Stimulated activated CD8-positive, alpha-beta memory T cell treated with anti-CD3 and anti-CD28 coated beads, Interleukin-7, amount 100 ng/mL, for 1 hour (primary cell): ENCODE measurements at regions not wholly inside any gene's neighbourhood (a gene's known extent, or its start where the extent isn't known, plus 50 kb on each side); places are given as distances from the start of the nearest gene placed in this dataset.

ENCODE experiments used
- DNase-seq, 2 donors: peaks; one replicate each; pipeline ENCODE4 v3.0.0-alpha.2; 2020; ENCODE audit warnings: low read depth in 2 of 2

DNA sequence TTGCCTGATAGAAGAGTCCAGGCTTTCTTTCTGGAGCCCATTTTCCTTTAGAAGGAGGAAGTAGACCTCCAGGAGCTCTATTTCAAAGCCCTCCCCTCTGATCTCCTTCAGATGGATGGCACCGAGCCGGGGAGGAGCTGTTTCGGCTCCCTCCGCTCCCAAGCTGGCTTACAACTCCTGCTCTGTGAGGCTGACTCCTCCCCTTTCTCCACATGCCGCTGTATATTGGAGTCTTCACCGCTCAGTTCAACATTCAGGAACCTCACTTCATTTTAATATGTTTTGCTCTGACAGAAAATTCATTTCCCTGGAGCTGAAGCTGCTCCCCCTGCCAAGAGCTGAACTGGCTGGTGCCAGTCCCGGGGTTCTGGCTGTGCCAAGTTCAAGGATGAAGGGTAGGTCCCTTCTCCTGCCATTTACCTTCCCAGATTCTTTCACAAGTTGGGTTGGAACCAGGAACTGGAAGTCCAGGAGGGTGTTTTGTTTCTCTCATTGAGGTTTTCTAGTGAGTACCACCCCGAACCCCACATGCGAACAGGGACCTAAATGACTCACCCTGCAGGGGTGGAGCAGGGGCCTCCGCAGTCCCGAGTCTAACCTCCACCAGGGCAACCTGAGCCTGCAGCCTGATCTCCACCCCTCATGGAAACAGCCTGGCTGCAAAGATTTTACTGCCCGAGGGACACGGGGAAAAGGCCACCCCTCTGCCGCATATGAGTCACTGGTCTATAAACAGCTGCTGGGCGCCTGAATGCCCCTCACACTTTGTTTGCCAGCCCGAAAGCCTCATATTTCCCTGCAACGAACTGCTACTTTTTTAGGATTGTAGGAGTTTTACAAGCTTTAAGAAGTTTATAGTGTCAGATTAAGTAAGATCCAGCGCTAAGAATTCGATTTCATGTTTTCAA lies 68.6 kb upstream of the FOXA2 start:
- DNase-seq, result no peak

DNA sequence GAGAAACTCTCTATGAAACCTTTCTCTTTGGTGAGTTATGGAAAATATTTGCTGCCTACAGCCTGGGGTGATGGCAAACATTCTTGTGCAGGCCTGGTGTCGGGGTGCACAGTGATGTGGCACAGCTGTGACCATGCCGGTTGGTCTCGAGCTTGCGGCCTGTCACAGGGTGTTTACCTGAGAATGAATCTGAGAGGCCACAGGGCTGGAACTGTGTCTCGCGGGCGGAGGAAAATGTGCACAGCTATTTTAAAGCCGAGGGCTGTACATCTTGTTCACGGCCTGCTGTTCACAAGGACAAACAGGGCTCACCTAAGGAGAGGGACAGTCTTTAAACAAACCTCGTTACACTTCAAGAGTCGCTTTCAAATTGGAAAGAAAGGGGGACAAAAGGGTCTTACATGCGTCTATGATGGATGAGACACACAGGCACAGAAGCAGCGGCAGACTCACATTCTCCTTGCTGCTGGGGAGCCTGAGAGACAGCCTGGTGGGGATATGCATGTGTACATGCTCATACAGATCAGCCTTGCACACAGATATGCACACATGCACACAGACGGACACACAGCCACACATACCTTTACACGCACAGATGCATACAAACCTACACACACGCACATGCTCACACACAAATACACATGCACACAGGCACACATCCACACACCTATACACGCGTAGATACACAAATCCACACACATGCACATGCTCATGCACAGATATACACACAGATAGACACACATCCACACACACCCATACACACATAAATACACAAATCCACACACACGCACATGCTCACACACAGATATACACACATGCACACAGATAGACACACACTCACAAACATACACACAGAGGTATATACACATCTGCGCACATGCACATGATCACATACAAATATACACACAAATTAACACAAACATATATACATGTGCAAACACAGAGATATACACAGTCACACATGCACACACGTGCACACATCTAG lies 69.6 kb upstream of the FOXA2 start:
- no peak for DNase-seq

DNA sequence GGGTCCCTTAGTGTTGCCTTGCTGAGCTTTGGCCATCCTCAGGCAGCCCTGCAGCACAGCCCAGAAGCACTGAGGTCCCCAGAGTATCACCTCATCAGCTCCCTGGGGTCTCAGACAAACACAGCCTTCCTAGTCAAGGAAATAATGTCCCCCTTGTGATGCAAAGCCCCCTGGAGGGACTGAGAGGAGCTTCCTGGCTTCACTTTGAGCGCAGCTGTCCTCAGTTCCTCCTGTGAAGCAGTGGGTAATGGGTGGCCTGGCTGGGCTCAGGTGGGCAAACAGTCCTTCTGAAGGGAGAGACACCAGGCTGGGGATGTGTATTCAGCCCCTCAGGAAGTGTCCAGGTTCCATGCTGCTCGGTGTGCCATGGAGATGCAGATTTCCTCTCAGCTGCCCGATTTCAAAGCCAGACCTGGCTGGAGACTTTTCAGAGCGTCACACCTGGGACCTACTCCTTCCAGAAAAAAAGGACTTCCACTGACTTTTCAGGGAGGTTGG lies 79.2 kb upstream of the FOXA2 start:
- no peak for DNase-seq

DNA sequence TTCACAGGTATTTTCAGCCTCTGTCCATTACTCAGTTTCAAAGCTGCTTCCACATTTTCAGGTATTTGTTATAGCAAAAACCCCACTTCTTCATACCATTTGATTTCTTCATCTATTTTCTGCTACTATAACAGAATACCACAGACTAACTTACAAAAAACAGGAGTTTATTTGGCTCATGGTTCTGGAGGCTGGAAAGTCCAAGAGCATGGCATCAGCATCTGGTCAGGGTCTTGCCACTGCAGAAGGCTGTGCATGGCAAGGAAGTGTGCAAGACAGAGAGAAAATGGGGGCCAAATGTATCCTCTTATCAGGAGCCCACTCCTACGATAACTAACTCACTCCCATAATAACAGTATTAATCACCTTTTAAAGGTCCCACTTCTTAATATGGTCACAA lies 82.8 kb upstream of the FOXA2 start:
- DNase-seq, result no peak

- DNase-seq, result no peak
These were observed 87.8 kb upstream of the FOXA2 start for GRCh38 chr20:22672191-22672590.

DNA sequence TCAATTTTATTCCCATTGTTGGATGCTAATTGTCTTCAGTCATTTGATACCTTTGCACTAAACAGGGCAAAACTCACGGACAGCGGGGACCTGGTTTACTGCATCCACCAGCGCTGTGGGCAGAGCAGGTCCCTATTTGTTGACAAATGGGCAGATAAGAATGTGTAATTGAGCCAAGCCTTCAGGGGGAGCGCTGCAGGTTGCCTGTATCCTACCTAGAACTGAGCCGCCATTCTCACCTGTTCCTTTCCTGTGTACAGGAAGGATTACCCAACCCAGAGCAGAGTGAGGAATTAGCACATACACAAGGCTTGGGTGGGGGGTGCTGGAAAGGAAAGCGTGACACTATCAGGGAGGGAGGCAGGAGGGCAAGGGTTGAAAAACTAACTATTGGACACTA lies 89.1 kb upstream of the FOXA2 start:
- DNase-seq, result no peak

DNA sequence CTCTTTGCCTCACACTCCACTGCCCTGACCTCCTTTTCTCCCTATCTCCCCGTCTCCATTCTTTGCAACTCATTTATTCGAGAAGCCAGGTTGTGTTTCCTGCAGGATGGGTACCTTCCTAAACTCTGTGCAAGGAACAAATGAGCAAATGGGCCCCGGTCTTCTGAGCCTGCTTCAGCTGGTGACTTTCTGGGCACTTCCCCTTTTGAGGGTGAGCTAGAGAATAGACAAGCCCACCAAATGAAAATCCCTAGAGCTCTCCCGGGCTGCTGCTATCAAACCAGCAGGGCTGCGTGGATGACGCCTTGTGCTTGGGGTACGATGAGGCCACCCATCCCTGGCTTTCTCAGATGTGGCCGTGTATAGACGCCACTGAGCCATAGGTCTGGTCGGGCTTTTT lies 91.0 kb upstream of the FOXA2 start:
- no peak for DNase-seq

DNA sequence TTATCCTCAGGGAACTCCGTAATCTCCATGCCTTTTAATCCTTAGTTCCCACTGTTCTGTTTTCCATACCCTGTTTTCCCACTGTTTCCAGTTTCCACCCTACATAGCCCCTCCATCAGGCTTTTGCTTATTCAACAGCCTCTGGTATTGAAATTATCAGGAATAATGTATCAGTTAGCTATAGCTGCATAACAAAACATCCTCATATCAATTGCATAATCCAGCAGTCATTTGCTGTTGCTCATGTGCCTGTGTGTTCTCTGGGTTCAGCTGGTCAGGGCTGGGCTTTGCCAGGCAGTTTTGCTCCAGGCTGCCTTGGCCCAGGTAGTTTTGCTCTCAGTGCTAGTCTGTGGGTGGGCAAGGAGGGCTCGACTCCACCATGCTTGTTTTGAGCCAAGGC lies 94.3 kb upstream of the FOXA2 start:
- DNase-seq, result no peak

- no peak for DNase-seq
These were observed 94.8 kb upstream of the FOXA2 start for GRCh38 chr20:22679197-22679596.

DNA sequence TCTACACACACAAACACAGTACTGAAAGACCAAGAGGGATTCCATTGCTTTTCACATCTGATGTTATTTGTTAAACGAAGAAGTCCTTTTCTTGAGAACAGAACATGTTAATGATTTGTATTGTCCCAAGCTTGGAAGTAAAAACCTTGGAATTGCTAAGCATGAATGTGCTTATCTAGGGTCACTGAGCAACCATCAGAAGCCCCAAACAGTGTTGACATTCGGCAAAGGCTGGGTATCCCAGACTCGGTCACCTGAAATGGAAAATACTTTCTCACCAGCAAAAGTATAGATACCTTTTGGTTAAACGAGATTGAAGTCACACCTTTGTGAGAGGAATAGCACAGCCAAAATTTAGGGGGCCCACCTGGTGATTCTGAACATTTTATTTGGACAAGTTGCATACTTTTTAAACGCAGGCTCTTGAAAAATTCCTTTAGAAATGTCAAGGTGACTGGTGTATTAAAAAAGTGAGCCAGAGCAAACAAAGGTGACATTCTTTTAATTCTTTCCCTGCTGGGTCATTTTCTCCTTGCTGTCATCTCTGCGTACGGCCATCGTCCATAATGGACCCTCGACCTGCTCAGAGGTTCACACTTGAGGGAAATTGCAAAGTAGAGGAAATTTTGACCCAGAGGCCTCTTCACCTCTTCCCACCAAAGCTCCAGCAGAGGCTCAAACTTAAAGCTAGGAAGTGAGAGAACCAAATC lies 95.8 kb upstream of the FOXA2 start:
- no peak for DNase-seq

- DNase-seq, result no peak
These were observed 97.3 kb upstream of the FOXA2 start for GRCh38 chr20:22681591-22682248.

GRCh38 chr20:22682381-22682780 lies 98.0 kb upstream of the FOXA2 start:
- no peak for DNase-seq

DNA sequence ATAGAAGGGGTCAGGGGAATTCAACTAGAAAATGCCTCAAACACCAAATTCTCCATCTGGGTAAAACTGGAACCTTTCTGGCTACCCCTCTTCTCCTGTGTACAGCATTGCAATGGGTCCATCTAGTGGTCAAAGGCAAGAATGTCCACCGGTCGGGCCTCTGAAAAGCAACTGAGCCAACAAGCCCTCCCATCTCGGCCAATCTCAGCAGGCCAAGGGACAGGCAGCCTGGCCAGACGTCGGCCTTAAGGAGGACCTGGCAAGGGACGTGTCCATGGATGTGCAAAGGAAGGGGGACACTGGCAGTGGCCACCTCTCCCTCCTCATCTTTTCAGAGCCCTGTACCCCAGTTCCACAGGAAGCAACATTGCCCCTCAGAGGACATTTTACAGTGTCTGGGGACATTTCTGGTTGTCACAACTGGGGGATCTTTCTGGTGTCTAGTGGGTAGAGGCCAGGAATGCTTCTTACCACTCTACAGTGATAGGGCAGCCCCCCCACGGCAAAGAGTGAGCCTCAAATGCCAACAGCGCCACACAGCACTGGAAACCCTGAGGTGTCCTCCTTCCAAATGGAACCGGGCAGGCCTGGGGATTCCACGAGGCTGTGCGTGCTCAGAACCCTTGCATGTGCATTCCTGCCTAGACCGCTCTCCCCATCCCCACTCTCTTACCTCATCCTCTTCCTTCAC lies 99.8 kb upstream of the FOXA2 start:
- no peak for DNase-seq

DNA sequence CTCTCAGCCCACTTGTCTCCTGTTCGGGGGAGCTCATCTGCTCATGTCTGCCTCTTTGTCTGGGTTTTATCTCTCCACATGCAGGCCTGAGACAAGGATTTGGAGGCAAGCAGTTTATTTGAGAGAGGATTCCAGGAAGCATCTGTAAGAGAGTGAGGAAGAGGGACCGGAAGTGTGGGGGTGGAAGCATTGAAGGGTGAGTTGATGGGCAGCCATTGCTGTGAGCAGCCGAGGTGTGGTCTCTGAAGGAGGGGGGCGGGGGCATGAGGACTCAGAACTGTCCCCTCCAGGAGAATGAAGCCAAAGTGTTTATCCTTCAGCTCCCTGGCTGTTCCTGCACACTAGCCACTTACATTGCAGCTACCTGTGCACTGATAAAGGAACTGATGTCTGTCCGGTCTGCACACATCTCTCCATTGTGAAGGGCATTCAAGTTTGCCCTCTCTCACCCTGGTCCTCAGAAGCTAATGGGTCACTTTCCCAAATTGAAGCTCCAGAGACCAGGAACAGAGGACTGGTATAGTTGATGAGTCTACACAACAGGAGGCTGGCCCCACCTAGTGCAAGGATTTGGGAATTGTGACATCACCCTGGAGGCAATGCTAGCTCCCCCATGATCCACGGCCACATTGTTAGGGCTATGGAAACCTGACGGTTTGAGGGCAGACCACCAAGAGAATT lies 100.5 kb upstream of the FOXA2 start:
- no peak for DNase-seq

GRCh38 chr20:22686097-22686496 lies 101.7 kb upstream of the FOXA2 start:
- DNase-seq, result no peak

DNA sequence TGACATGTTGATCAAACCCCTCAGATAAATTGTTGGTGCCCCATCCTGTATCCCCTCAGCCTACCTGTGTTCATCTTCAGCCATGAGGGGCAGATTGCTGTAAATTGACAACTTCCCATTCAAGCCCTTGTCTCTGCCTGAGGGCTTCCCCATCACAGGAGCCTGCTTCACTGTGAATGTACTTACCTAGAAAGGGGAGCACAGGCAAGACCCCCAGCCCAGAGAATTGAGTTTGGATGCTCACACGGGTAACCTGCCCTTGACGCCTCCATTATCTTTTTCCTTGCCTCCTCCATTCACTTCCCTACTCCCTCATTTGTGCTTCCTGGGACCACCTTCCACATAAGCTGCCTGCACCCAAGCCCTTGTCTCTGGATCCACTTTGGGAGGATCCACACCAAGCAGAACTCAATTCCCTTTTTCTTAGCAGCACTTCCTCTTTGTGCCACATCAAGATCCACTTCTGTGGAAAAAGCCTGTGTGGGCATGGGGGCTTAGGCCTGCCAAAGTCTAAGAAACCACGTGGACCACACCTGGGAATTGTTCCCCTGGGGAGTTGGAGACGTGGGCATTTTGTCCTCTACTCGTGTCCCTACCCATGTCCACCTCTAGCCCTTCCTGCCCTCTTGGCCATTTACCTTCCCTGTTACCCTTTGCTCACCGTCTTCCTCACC lies 103.4 kb upstream of the FOXA2 start:
- no peak for DNase-seq

DNA sequence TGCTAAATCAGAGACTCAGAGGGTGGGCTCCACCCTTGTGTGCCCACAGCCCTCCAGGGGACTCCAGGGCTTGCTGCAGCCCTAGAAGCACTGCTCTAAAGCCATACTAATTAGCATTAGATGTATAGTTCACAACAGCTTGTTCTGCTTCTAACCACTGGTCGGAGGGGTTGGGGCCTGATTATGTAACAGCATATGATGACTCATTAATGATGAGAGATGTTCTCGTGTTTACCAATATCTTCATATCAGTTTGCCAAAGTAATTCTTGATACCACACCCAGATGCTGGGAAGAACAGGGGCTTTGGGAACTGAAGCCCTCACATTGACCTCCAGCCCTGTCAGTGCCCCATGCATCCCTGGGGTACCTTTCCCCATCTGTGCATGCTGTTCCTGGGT lies 104.1 kb upstream of the FOXA2 start:
- DNase-seq, result no peak

DNA sequence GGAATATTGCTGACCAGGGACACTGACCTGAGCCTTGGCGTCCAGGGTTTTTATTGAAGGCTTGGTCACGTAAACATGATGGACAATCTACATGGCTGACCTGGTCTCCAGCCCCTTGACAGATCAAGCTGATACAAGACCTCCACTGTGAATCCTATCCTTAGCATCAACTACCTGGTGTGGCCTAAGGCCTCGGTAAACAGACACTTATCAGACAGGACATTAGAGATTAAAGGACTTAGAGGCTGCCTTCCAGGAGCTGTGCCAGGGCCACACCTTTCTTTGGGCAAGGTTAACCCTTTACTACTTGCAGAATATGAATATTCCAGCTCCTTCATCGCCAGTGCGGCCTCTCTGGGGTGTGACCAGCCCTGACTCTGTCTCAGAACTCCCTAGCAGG lies 104.9 kb upstream of the FOXA2 start:
- DNase-seq, result no peak

DNA sequence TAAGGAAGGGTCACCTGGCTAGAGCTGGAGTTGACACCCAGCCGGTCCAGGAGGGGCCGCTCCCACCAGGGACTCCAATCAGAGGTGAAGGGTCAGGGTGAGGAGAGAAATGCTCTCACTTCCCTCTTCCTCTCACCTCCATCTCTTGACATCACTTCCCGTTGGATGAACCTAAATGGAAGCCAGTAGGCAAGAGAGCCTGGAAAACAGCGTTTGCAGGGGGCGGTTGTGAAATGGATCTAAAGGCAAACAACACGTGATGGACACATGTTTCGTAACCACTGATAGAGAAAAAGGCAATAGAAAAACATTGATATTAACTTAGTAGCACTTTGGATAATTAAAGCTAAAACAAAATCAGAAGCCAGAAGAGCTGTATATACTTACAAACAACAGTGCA lies 105.6 kb upstream of the FOXA2 start:
- DNase-seq, result no peak
